Posterior cingulate gyrus (tissue), 11 donors: ENCODE measurements at regions not wholly inside any gene's neighbourhood (a gene's known extent, or its start where the extent isn't known, plus 50 kb on each side); places are given as distances from the start of the nearest gene placed in this dataset.
A peak's percentile ranks its signal among the peaks of the same experiment; 100 is the strongest.
"Not testable (repeated sequence)": the region's sequence is repeated elsewhere in the genome, so short reads cannot be mapped to it uniquely, and the experiment has no call there.

ENCODE experiments used
- DNase-seq, 10 donors: peaks; one replicate each; pipeline versions ENCODE4 v3.0.0 to v3.0.0-alpha.2; 2020 to 2021; ENCODE audit warnings: mixed read lengths in 3 of 10
- intact Hi-C: fragments of 100-400 bp; cut with DNase I; formaldehyde crosslinking; loops from one replicate; pipeline ENCODE4 v1.15.1; 2023

- intact Hi-C loops: no loop called here
- no peak for DNase-seq
Observed at GRCh38 chr4:55028196-55028595, 97.2 kb downstream of the KDR start.

- no peak for DNase-seq
- intact Hi-C loops: no loop called here
Observed at GRCh38 chr4:55027596-55027995, 97.8 kb downstream of the KDR start.

GRCh38 chr4:55025456-55025855 is 99.9 kb downstream of the KDR start:
- DNase-seq, intact Hi-C loops: not testable (repeated sequence)

- no peak for DNase-seq
- intact Hi-C loops: no loop called here
Observed at GRCh38 chr4:55023030-55023429, 102.4 kb downstream of the KDR start.

- intact Hi-C loops: no loop called here
- no peak for DNase-seq
Observed at GRCh38 chr4:55021214-55021613, 104.2 kb downstream of the KDR start.

GRCh38 chr4:55020131-55020530 is 105.3 kb downstream of the KDR start:
- intact Hi-C loops: no loop called here
- DNase-seq: no peak

- intact Hi-C loops: no loop called here
- DNase-seq: no peak
Observed at GRCh38 chr4:55018978-55019377, 106.4 kb downstream of the KDR start.

- intact Hi-C loops: no loop called here
- no peak for DNase-seq
Observed at GRCh38 chr4:55018521-55018920, 106.9 kb downstream of the KDR start.

GRCh38 chr4:55017406-55017805 is 108.0 kb downstream of the KDR start:
- intact Hi-C loops: no loop called here
- DNase-seq: no peak

- intact Hi-C loops: no loop called here
- no peak for DNase-seq
Observed at GRCh38 chr4:55016131-55016530, 109.3 kb downstream of the KDR start.

- intact Hi-C loops: no loop called here
- no peak for DNase-seq
Observed at GRCh38 chr4:55014876-55015275, 110.5 kb downstream of the KDR start.

- DNase-seq: no peak
Observed at GRCh38 chr4:55013431-55013955, 111.9 kb downstream of the KDR start.

GRCh38 chr4:55012363-55013230 is 112.8 kb downstream of the KDR start:
- intact Hi-C loops: no loop called here
- DNase-seq: no peak

More at GRCh38 chr4:55013431-55013955, 111.9 kb downstream of the KDR start:
- intact Hi-C loops: no loop called here

GRCh38 chr4:55011761-55012160 is 113.6 kb downstream of the KDR start:
- intact Hi-C loops: no loop called here
- no peak for DNase-seq

GRCh38 chr4:55010550-55010949 is 114.8 kb downstream of the KDR start:
- no peak for DNase-seq
- intact Hi-C loops: no loop called here

GRCh38 chr4:55008166-55009056 is 117.0 kb downstream of the KDR start:
- intact Hi-C loops: no loop called here
- peak in 2 of 10 donors; percentile 14 to 82 for DNase-seq

- DNase-seq: no peak
- intact Hi-C loops: no loop called here
Observed at GRCh38 chr4:55005910-55006309, 119.5 kb downstream of the KDR start.

- intact Hi-C loops: no loop called here
Observed at GRCh38 chr4:55004831-55005230, 120.6 kb downstream of the KDR start.

GRCh38 chr4:55002431-55002830 is 123.0 kb downstream of the KDR start:
- no peak for DNase-seq
- intact Hi-C loops: no loop called here

More at GRCh38 chr4:55004831-55005230, 120.6 kb downstream of the KDR start:
- DNase-seq: peak in 1 of 10 donors; percentile 57

- no peak for DNase-seq
- intact Hi-C loops: no loop called here
Observed at GRCh38 chr4:55001538-55001937, 123.9 kb downstream of the KDR start.

GRCh38 chr4:54999003-54999402 is 126.4 kb downstream of the KDR start:
- intact Hi-C loops: loop anchor here (2.0 kb wide), 1 partner anchor 322 kb away; no protein-coding TSS in a partner anchor
- DNase-seq: no peak
